NCI-H1092 (cell line): ENCODE measurements at regions not wholly inside any gene's neighbourhood (a gene's known extent, or its start where the extent isn't known, plus 50 kb on each side); places are given as distances from the start of the nearest gene placed in this dataset.

Source experiments
- DNase-seq: peaks from one replicate; lab custom pipeline; 2025; lab: John Stamatoyannopoulos, UW

DNA sequence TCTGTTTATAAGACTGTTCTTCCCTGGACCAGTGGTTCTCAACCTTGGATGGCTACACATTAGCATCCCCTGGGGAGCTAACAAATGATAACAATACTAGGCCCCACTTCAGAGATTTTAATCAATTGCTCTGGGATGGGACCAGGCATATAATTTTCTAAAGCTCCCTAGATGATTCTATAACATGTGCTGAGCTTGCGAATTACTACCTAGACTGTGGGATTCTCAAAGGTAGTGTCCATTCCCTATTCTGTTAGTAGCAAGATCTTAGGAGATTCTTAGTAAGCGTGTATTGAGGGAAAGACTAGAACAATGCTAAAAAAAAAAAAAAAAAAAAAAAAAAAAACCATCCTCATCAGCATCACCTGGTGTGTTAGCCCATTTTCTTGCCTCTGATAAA, 412.0 kb upstream of the CDH5 start:
- no peak for DNase-seq

DNA sequence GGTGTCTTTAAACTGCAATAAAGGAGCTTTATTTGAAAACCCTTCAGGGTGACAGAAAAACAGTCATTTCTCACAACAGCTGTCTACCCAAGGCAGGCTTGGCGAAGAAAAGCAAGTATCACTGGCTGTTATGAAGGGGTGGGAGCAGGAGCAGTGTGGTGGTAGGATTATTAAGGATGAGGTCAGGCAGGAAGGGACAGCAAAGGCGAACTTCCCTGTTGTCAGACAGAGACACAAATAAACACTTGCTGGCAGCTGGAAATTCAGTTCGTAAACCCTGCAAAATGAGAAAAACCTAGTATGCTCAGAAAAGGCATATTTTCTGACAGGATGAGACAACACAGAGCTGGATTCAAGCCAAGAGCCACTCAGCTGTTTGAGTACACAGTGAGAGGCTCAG, 416.3 kb upstream of the CDH5 start:
- DNase-seq, result no peak

DNA sequence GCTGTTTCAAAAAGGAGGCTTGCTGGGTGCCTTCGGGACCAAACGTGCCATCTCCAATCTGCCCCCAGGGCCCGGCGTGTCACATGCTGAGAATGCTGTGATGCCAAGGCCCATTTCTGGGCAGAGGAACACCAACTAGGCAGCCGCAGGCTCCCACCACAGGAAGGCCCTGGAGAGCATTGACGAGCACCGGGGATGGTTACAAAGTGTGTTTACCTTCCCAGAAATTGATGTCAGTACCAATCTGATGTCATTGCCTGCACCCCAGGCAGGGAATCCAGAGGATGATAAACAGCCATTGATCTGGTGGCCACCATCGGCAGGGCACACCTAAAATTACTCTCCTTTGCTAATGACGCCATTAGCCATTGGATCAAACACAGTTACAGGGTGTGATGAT, 418.1 kb upstream of the CDH5 start:
- no peak for DNase-seq

DNA sequence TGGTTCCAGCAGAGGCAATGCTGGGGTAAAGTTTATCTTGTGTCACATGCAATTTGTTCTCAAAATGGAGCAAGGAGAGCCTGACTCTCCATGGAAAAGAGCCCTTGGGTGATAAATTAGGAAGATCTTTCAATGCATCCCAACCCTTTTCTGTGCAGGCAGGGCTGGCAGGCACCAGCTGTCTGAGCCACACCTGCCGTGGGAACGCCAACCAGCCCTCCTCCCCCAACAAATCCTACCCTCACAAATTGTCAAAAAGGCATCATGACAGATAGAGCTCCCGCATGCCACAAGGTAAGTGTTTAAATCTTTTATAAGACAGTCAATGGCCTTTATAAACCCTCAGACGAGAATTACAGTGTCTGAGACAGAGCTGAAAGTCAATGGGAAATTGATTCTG, 418.5 kb upstream of the CDH5 start:
- no peak for DNase-seq

DNA sequence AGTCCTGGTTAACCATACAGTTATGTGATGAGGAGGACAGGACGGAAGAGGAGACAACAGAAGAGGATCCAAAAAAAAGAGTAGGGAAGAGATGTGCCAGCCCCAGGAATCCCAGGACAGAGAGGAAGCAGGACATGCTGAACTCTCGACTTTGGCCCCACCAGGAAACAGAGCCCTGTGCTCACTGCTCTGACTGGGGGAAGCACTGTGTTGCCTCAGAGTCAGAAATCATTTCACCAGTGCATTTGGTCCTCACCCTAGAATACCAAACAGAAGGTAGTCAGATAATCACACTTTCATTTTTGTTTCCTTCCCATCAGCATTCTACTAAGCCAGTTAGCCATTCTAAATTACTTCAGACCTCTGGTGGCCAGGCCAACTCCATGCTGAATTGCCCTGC, 421.0 kb upstream of the CDH5 start:
- DNase-seq, result no peak

DNA sequence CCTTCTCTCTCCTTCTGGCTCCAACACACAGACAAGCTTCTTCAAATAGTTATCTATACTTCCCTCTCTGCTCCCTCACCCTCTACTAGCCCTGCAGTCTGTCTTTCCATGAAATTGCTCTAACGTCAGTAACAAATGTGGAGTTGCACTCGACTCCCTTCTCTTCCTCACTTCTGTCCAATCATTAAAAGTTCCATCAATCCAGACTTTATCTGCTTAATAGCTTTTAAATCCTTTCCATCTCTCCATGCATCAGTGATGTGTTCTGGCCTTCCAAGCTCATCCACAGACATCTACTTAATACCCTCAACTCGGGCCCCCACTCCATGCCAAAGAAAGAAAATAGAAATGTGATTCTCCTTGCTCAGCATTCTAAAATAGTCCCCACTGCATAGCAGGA, 422.1 kb upstream of the CDH5 start:
- no peak for DNase-seq

DNA sequence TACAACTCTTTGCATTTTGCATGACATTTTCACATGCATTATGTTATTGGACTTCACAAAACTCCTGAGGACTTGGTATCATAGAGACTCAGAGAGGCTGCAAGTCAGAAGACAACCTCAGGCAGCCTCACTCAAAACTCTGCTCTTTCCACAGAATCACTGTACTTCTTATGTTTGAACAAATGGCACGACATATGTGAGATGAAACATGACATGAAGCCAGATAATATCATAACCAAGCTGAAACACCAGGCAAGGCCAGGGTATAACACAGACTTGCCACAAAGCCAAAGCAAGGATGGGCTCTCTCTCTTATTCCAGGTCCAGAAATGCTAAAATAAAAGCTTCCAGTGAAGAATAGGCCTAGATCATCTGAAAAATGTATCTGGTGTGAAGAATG, 425.8 kb upstream of the CDH5 start:
- no peak for DNase-seq

DNA sequence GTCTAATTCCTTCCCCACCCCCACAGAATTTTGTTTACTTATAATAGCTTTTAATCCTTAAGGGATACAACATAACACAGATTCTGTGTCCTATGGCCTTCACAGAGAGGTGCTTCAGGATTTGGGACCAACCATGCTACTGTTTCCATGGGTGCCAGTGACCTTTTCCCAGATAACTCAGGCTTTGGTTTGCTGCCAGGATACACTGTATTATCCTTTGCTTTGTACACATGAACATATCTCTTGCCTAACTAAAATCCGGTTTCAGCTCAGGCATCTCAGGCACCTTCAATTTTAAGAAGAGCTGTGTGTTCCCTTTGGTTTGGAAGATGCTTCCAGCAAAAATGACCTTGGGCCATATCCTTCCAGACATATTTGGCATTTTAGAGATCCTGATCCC, 428.4 kb upstream of the CDH5 start:
- no peak for DNase-seq

DNA sequence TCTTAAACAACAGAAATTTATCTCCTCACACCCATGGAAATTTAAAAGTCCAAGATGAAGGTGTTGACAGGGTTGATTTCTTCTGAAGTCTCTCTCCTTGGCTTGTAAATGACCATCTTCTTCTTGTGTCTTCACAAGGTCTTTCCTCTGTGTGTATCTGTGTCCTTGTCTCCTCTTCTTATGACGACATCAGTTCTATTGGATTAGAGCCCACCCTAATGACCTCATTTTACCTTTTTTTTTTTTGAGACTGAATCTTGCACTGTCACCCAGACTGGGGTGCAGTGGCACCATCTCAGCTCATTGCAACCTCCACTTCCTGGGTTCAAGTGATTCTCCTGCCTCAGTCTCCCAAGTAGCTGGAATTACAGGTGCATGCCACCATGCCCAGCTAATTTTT, 429.0 kb upstream of the CDH5 start:
- no peak for DNase-seq

DNA sequence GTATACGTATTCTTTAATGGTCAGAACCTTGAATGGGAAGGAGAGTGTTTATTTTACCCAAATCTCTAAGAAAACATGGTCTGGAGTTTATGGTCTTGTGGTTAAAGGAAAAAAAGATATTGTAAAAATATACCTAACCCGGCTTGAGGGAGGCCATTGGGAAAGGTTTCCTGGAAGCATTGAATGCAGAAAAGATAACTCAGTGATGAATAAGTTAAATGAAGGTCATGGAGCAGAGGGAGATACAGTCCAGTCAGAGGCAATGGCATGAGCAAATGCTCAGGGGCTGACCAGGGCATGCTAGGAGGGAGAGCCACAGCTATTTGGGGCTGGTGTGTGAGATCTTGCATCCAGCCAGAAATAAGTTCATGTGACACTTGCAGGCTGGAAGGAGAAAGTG, 430.4 kb upstream of the CDH5 start:
- DNase-seq, result no peak

DNA sequence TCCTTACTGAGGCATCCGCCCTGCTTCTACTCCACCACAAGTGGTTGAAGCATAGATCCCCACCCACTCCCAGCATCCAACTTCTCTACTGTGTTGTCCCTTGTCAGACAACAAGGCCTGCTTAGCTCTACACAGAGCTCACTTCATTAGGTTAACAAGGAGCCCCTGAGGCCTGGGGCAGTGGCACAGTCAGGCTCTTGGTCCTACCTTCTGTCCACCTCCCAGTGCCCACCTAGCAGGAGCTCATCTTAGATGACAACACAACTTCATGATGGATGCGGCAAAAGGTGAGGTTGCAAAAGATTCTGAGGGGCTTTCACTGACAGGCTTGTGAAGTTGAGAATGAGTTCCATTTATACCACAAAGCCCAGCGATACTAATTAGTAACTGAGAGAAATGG, 432.0 kb upstream of the CDH5 start:
- no peak for DNase-seq

DNA sequence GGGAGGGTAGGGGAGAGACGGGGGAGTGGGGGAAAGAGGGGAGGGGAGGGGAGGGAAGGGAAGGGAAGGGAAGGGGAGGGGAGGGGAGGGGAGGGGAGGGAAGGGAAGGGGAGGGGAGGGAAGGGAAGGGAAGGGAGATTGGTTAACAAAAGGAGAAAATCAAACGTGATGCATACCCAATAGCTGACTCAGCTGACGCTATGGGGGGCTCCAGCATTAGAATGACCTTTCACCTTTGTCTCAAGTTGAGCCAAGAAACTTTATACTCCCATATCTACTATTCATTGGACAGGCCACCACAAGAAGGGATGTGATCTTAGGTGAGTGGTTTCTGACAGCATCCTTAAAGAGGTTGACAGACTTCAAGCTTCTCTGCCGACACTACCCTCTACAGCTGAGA, 432.8 kb upstream of the CDH5 start:
- DNase-seq, result no peak

DNA sequence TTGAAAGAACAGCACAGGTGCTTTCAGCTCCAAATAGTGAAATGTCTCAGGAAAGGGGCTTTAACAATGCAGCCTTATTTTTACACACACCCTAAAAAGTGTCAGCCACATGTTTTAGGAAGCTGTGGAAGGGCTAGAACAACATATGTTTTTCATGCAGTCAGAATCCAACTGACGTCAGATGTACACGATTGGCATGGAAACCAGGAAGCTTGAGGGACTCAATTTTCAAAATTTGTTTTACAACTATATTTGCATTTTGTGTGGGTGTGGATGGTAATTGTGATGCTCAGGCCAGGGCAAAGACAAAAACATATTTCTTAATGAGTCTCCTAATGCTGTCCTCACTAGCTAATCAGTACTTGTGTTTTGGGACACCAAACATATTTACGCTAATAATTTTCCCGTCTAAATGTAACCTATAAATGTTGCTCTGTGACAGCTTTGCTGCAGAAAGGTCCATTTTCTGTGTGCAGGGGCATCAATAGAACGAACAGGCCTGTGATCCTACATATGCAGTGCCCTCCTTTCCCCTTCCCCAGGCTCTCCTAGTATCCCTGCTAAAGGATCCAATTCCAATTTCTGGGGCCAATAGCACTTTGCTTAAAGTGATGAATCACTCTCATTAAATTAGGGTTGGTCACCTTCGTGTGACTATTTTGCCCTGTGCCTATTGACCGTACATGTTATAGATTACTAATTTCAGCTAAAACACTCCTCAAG, 434.0 kb upstream of the CDH5 start:
- DNase-seq, result no peak

DNA sequence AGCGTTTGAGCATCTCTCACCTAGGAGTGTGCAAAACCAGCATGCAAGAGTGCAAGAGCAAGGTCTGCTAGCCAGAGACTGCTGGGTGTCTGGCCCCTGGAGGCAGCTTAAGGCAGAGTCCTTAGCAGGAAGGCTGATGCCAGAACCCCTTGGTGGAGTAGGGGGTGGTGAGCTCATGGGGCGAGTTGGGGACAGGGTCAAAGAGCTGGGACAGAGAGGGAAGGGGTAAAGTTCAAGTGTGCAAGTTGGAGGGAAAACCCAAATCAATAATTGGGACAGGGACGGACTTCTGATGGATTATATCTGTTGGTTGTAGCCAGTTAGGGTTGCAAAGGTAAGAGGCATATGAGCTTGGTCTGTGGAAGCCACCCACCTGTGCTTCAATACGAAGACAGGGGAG, 443.6 kb upstream of the CDH5 start:
- no peak for DNase-seq

DNA sequence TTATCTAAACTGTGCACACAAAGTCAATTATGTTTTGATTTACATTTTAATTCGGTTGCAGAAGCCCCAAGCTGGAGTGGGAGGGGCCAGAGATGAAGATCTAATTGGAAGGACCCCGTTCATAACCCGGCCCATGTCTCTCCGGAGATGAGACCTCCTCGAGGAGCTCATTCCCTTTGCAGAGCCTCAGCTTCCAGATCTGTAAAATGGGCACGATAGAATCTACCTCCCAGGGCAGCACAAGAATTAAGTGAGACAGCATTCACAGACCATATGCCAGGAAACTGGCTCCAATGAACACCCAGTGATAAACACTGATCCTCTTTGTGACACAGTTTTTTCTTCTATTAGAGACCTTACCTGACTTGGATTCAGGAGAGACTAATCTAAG, 446.5 kb upstream of the CDH5 start:
- no peak for DNase-seq

DNA sequence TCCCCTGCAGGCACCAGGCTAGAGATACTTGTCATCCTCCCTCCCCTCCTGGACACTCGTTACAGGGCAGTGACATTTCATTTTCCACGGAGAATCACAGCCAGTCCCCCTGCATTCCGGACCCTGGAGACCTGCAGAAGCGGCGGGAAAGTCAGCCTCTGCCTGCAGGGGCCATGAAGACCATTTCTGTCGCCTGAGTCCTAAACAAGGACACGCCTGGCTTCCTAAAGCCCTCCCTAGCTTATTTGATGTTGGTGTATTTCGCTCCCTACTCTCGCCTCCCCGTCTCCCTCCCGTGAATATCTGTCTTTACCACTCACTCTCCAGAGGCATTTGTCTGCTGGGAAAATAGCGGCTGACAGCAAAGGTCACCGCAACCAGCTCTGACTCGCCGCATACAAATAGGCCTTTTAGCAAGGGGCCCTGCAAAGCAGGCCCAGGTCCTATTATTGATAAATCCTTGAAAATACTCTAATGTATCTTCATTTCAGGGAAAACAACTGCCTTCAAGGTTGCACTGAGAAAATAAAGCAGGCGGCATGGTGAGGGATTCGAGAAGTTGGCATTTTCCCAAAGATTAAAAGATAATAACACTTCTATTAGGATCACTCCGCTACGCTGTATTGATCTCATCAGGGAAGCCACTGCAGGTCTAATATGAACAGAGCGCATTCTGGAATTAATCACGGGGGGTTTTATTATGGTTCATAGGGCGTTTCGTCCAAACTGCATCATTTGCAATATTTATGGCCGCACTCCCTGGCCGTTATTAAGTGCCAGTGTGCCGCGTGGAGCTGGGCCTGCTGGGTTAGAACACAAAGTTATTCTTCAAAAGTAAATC, 447.1 kb upstream of the CDH5 start:
- DNase-seq, result no peak

DNA sequence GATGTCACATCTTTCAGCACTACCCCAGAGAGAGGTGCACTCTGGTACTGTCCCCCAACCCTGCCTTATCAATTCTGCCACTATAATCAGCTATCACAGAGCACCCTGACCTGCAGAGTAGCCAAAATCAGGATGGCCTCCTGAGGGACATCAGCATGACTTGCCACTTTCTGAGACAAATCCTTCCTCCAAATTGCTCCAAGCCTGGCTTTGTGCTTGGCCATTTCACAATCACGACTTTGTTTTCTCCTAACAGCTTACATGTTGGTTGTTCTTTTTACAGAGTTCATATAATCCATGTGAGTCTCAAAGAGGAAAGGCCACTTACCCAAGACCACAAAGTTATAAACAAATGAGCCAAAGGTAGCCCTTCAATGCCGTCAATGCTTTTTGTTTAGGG, 449.0 kb upstream of the CDH5 start:
- no peak for DNase-seq

DNA sequence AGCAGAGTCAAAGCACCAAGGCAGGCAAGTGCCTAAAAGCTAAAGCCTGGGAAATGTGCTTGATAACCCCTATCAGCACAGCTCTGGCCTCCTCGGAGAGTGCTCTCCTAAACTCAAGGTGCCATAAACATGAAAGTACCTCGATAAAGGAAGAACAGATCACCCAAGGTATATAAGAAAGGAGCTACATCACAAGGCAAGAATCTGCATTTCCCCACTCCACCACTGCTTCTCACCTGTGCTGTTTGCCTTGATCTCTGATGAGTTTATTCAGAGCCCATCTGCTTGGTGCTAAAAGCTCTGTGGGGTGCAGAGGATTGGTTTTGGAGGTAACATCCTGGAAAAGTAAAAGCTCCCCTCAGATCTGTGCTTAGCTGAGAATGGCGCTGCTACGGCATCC, 449.5 kb upstream of the CDH5 start:
- DNase-seq, result no peak

DNA sequence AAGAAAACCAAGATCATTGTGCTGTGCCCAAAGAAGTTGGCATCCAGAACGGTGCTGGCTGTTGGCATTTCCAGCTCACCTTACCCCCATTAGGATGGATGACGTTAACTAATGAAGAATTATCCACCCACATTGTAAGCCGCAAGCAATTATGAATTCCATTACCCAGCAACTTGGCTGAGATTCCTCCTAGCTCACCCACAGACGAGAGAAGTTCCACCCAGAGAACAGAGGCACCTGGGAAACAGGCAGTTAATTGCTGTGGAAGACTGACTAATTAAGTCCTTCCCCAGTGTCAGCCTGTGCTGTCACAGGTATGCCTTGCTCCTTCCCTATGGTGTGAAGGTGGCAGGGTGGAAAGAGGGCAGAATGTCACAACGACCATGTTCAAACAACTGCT, 456.2 kb upstream of the CDH5 start:
- DNase-seq, result no peak

DNA sequence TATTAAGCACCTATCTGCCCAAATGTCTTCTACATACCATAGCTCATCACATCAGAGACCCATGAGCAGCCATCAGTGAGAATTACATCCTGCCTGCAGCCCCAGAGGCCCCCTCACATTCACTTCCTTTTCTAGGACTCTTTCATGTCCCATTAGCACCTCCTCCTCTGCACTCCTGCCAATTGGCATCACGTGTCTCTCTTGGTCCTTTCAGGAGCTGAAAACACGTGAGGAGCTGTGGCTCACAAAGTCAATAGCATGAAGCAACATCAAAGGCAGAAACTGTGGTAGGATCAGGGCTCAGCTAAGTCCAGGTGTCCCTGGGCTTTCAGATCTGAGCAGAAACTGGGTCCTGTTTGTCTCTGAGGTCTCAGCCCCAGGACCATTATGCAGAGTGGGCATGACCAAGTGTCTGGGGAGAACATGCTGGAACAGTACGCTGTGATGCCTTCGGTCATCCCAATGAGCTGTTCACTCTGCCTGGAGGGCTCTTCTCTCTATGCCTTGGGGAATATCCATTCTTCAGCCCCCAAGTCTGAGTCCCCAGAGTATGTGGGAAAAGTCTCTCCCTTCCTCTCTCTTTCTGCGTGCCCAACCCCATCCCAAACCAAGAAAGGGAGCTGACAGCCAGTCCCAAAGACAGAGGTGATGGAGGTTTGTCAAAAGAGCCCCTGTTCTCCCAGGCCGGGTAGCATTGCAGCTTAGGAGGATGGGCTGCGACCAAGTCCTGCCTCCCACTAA, 457.0 kb upstream of the CDH5 start:
- peak; percentile 6 for DNase-seq

DNA sequence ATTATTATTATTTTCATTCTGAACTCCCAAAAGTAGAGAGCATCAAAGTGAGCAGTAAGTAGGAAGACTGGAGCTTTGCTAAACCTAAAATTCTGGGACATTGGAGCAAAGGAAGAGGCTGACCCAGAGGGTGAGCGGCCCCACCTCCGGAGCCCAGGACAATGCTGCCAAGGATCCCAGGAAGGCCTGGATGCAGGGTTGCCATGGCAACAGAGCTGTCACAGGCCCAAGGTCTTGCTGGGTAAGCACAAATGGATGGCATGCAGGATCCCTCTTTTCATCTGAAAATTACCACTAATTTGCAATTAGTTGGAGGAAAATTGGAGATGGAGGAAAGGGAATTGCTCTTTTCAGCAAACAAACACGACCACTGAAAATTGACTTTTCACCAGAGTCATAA, 457.9 kb upstream of the CDH5 start:
- no peak for DNase-seq

DNA sequence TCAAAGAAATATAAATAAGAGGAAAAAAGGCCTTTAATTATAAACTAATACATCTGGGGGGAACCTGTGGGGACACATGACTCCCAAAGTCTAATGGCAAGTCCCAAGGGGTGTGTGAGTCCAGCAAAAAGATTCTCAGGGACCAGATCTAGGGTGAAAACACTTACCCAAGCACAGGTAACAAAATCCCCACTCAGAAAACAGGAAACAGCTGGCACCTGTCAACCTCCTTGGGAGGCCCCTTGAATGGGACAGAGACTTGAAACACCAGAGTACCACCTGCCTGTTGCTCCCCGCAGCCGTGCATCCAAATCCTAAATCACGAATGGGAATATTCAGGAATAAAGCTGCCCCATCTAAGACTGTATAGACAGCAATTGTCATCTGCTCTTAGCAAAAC, 461.2 kb upstream of the CDH5 start:
- no peak for DNase-seq
